ENCODE measurements at regions not wholly inside any gene's neighbourhood (a gene's known extent, or its start where the extent isn't known, plus 50 kb on each side); places are given as distances from the start of the nearest gene placed in this dataset.

- no peak for TF ChIP-seq EZH2phosphoT487 (IDR thresholded peaks at IDR 0.05; ENCODE audit: unreplicated experiment)
- no peak for TF ChIP-seq CTCF (conservative IDR thresholded peaks at IDR 0.05; ENCODE audit: low read depth in 2 of 2)
- TF ChIP-seq ETS1 (IDR thresholded peaks at IDR 0.05) = no peak
- no peak for TF ChIP-seq JUNB (IDR thresholded peaks at IDR 0.05; ENCODE audit: unreplicated experiment)
- TF ChIP-seq REST (IDR thresholded peaks at IDR 0.05; ENCODE audit: unreplicated experiment) = no peak
- no peak for TF ChIP-seq POLR2AphosphoS5 (IDR thresholded peaks at IDR 0.05; ENCODE audit: low read depth)
- TF ChIP-seq EZH2 (IDR thresholded peaks at IDR 0.05; ENCODE audit: low read depth, unreplicated experiment) = no peak
- no peak for TF ChIP-seq NANOG (IDR thresholded peaks at IDR 0.05; ENCODE audit: borderline replicate concordance)
- TF ChIP-seq STAT1 (IDR thresholded peaks at IDR 0.05; ENCODE audit: unreplicated experiment) = no peak
- no peak for TF ChIP-seq CREB1 (CRISPR knock-in tag; IDR thresholded peaks at IDR 0.05; ENCODE audit: low read depth)
- no peak for TF ChIP-seq ZNF331 (CRISPR knock-in tag; IDR thresholded peaks at IDR 0.05; ENCODE audit: low read depth)
- no peak for TF ChIP-seq ZNF114 (CRISPR knock-in tag; IDR thresholded peaks at IDR 0.05)
These were observed 71.5 kb downstream of the SIK1 start for GRCh38 chr21:43355266-43355924.

Measured in GM23338 (cell line).